Hepatocyte (in vitro differentiated cells): ENCODE measurements at regions not wholly inside any gene's neighbourhood (a gene's known extent, or its start where the extent isn't known, plus 50 kb on each side); places are given as distances from the start of the nearest gene placed in this dataset.

Experiments
- DNase-seq: peaks from one replicate; pipeline ENCODE4 v3.0.0-alpha.2; 2016; ENCODE audit warnings: low spot score
- H2AFZ ChIP-seq: fragments of 200-600 bp; sonication (generic); 2 replicates; pipeline ENCODE4 v1.6.0; 2016; ENCODE audit warnings: antibody characterized with exemption, mild to moderate bottlenecking
- H3K27ac ChIP-seq: fragments of 200-600 bp; sonication (generic); 2 replicates; pipeline ENCODE4 v1.5.1; 2016; ENCODE audit warnings: mild to moderate bottlenecking
- H3K27me3 ChIP-seq: fragments of 200-600 bp; sonication (generic); 2 replicates; pipeline ENCODE4 v1.6.1; 2016
- H3K36me3 ChIP-seq: fragments of 200-600 bp; sonication (generic); replicated peaks from 2 replicates; pipeline ENCODE4 v1.5.1; 2016; ENCODE audit warnings: low read depth; ENCODE audit not compliant: insufficient read depth
- H3K4me1 ChIP-seq: fragments of 200-600 bp; sonication (generic); 2 replicates; pipeline ENCODE4 v1.5.1; 2016; ENCODE audit warnings: mild to moderate bottlenecking, moderate library complexity; ENCODE audit not compliant: insufficient read depth
- H3K4me2 ChIP-seq: fragments of 200-600 bp; sonication (generic); 2 replicates; pipeline ENCODE4 v1.6.0; 2016
- H3K4me3 ChIP-seq: fragments of 200-600 bp; sonication (generic); 2 replicates; pipeline ENCODE4 v1.5.1; 2016; ENCODE audit warnings: mild to moderate bottlenecking
- H3K79me2 ChIP-seq: fragments of 200-600 bp; sonication (generic); 2 replicates; pipeline ENCODE4 v1.6.0; 2017; ENCODE audit warnings: mild to moderate bottlenecking
- H3K9me2 ChIP-seq: fragments of 200-600 bp; sonication (generic); replicated peaks from 2 replicates; pipeline ENCODE4 v1.6.0; 2017; ENCODE audit warnings: mild to moderate bottlenecking; ENCODE audit not compliant: insufficient read depth
- H3K9me3 ChIP-seq: fragments of 200-600 bp; sonication (generic); 2 replicates; pipeline ENCODE4 v1.5.1; 2016; ENCODE audit warnings: low read depth, mild to moderate bottlenecking
- H4K20me1 ChIP-seq: fragments of 200-600 bp; sonication (generic); 2 replicates; pipeline ENCODE4 v1.6.0; 2016; ENCODE audit warnings: mild to moderate bottlenecking; ENCODE audit not compliant: insufficient read depth, poor library complexity, severe bottlenecking
- CTCF ChIP-seq: fragments of 200-600 bp; sonication (generic); IDR thresholded peaks from 2 replicates; pipeline ENCODE4 v1.5.1; 2016; ENCODE audit warnings: antibody characterized with exemption, mild to moderate bottlenecking; ENCODE audit not compliant: poor library complexity
- EZH2 ChIP-seq: fragments of 200-600 bp; sonication (generic); IDR thresholded peaks from 2 replicates; pipeline ENCODE4 v1.6.1; 2016; ENCODE audit warnings: antibody characterized with exemption, mild to moderate bottlenecking, borderline replicate concordance
- EZH2phosphoT487 ChIP-seq: fragments of 200-600 bp; sonication (generic); IDR thresholded peaks from one replicate; pipeline ENCODE4 v1.6.1; 2018; ENCODE audit warnings: antibody characterized with exemption, mild to moderate bottlenecking, low read depth, moderate library complexity; ENCODE audit not compliant: unreplicated experiment, severe bottlenecking
- WGBS: methylation state at CpG from one replicate; pipeline ENCODE4 v1.1.6; 2016; ENCODE audit warnings: low lambda C conversion rate; ENCODE audit errors: missing lambda C conversion rate; 5-methylcytosine and 5-hydroxymethylcytosine counted together

GRCh38 chr2:183292028-183292427, 167.8 kb downstream of the NUP35 start:
- TF ChIP-seq EZH2phosphoT487 (no peak), CTCF (no peak), EZH2 (no peak)
- no peaks in the 10 kb centered on the region for H3K9me2 ChIP-seq
- no peaks in the 10 kb centered on the region for H3K4me1 ChIP-seq
- H2AFZ ChIP-seq, result no peak overlapping the region
- no peaks in the 10 kb centered on the region for H3K27me3 ChIP-seq
- H3K27ac ChIP-seq, result no peak overlapping the region
- no peaks in the 10 kb centered on the region for H3K36me3 ChIP-seq
- no peaks in the 10 kb centered on the region for H3K9me3 ChIP-seq
- DNase-seq, result no peak
- H4K20me1 ChIP-seq, result no peaks in the 10 kb centered on the region
- H3K79me2 ChIP-seq, result no peaks in the 10 kb centered on the region
- peak overlapping the region; percentile 40 for H3K4me2 ChIP-seq
- H3K4me3 ChIP-seq, result no peak overlapping the region

GRCh38 chr2:183339311-183339710, 215.1 kb downstream of the NUP35 start:
- H3K4me3 ChIP-seq, result no peak overlapping the region
- H3K27ac ChIP-seq, result no peak overlapping the region
- H3K9me3 ChIP-seq, result no peaks in the 10 kb centered on the region
- WGBS, result 84% methylated on average over 1 of the region's 1 CpG
- no peaks in the 10 kb centered on the region for H3K4me1 ChIP-seq
- H3K9me2 ChIP-seq, result no peaks in the 10 kb centered on the region
- H3K27me3 ChIP-seq, result no peaks in the 10 kb centered on the region
- H3K4me2 ChIP-seq, result no peak overlapping the region
- no peaks in the 10 kb centered on the region for H3K36me3 ChIP-seq
- TF ChIP-seq CTCF (no peak), EZH2phosphoT487 (no peak), EZH2 (no peak)
- DNase-seq, result no peak
- H4K20me1 ChIP-seq, result no peaks in the 10 kb centered on the region
- no peak overlapping the region for H2AFZ ChIP-seq
- no peaks in the 10 kb centered on the region for H3K79me2 ChIP-seq

DNA sequence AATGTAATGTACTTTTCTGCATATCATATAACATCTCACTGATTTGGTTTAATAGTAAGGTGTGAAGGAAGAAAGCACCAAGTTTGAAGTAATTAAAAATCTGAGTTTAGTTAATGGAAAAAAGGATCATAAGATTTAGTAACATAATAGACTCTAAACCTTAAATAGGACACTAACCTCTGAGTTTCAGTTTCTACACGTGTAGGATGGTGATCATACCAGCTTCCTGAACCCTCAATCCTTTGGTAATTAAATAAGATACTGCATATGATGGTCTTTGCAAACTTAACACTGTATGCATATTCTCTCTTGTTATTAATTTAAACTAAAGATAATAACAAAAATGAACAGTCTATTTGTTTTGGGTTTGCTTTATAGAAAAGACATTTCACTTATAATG, 216.8 kb downstream of the NUP35 start:
- H3K4me3 ChIP-seq, result no peak overlapping the region
- H3K27ac ChIP-seq, result no peak overlapping the region
- H2AFZ ChIP-seq, result no peak overlapping the region
- no peaks in the 10 kb centered on the region for H3K9me2 ChIP-seq
- H4K20me1 ChIP-seq, result no peaks in the 10 kb centered on the region
- no peaks in the 10 kb centered on the region for H3K36me3 ChIP-seq
- H3K9me3 ChIP-seq, result no peaks in the 10 kb centered on the region
- H3K4me2 ChIP-seq, result no peak overlapping the region
- DNase-seq, result no peak
- H3K27me3 ChIP-seq, result no peaks in the 10 kb centered on the region
- H3K79me2 ChIP-seq, result no peaks in the 10 kb centered on the region
- H3K4me1 ChIP-seq, result no peaks in the 10 kb centered on the region
- no peak for TF ChIP-seq EZH2phosphoT487
- TF ChIP-seq EZH2, result no peak
- no peak for TF ChIP-seq CTCF
- WGBS, result 79% methylated on average over 1 of the region's 1 CpG

DNA sequence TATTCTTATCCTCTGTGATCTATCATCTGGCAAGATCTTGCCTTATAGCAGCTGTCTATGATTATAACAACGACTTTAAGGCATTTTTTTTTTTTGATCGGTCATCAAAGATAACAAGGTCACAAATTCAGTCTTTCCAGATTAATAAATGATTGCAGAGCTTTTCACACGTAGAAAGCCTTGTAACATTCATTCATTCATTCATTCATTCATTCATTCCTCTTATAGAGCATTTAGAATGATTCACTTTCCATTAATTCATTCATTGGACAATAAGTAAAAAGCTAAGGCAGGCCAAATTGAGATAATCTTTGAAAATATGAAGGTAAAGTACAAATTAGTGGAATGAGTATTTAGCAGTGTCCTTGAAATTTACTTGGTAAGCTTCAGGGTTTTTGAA, 223.7 kb downstream of the NUP35 start:
- Histone ChIP-seq H4K20me1 (no peaks in the 10 kb centered on the region), H3K9me2 (no peaks in the 10 kb centered on the region), H3K36me3 (no peaks in the 10 kb centered on the region), H3K79me2 (no peaks in the 10 kb centered on the region), H3K27me3 (no peaks in the 10 kb centered on the region), H3K4me1 (no peaks in the 10 kb centered on the region), H3K4me2 (no peak overlapping the region), H3K9me3 (no peaks in the 10 kb centered on the region), H3K27ac (no peak overlapping the region), H2AFZ (no peak overlapping the region), H3K4me3 (no peak overlapping the region)
- no peak for DNase-seq
- 88% methylated on average over 3 of the region's 3 CpGs for WGBS
- TF ChIP-seq CTCF (no peak), EZH2 (no peak), EZH2phosphoT487 (no peak)
